HEK293 (cell line): ENCODE measurements at regions not wholly inside any gene's neighbourhood (a gene's known extent, or its start where the extent isn't known, plus 50 kb on each side); places are given as distances from the start of the nearest gene placed in this dataset.

Experiments
- CTCF ChIA-PET: fragments of 350-600 bp; formaldehyde crosslinking; extraction: SDS; loops from one replicate; lab custom pipeline; 2021; ENCODE audit warnings: antibody characterized with exemption; lab: Yijun Ruan, JAX
- POLR2A ChIA-PET: fragments of 300-600 bp; formaldehyde crosslinking; extraction: SDS; loops from one replicate; lab custom pipeline; 2020; ENCODE audit warnings: antibody characterized with exemption, inconsistent platforms; lab: Yijun Ruan, JAX
- H3K27ac ChIP-seq: fragments of 200-500 bp; sonication (Bioruptor generic); 2 replicates; pipeline ENCODE4 v1.5.1; 2014; ENCODE audit warnings: low read depth, low read length, control low read depth, inconsistent platforms; ENCODE audit errors: extremely low read depth
- H3K36me3 ChIP-seq, 2 experiments: fragments of 200-500 bp in 1 of 2; sonication (Bioruptor generic) in 1 of 2; 1 replicate in 1 of 2; 2 replicates in 1 of 2; pipeline ENCODE4 v1.5.1; 2014 to 2017; ENCODE audit warnings: inconsistent platforms in 2 of 2, low read length in 2 of 2; ENCODE audit not compliant: control insufficient read depth in 2 of 2, insufficient read depth in 1 of 2
- H3K4me1 ChIP-seq: fragments of 200-500 bp; sonication (Bioruptor generic); 2 replicates; pipeline ENCODE4 v1.5.1; 2014; ENCODE audit warnings: mild to moderate bottlenecking, low read length, inconsistent platforms; ENCODE audit not compliant: control insufficient read depth, insufficient read depth
- H3K4me3 ChIP-seq: 2 replicates; pipeline ENCODE4 v1.5.1; 2011; ENCODE audit warnings: low read depth, mild to moderate bottlenecking, control low read depth, low read length, moderate library complexity
- H3K9me3 ChIP-seq: fragments of 200-500 bp; sonication (Bioruptor generic); 2 replicates; pipeline ENCODE4 v1.5.1; 2014; ENCODE audit warnings: low read depth, low read length, inconsistent platforms; ENCODE audit not compliant: control insufficient read depth, insufficient read depth
- FEZF1 ChIP-seq: fragments of 450-650 bp; formaldehyde crosslinking; IDR thresholded peaks from 2 replicates; pipeline ENCODE4 v1.5.1; 2016; ENCODE audit warnings: missing biosample characterization, missing genetic modification characterization
- HOXD13 ChIP-seq: sonication (generic); formaldehyde crosslinking; IDR thresholded peaks from 2 replicates; pipeline ENCODE4 v1.8.0; 2022; ENCODE audit warnings: missing genetic modification reagents, borderline replicate concordance
- KLF8 ChIP-seq: fragments of 450-650 bp; formaldehyde crosslinking; IDR thresholded peaks from 2 replicates; pipeline ENCODE4 v1.5.1; 2016; ENCODE audit warnings: missing biosample characterization, missing genetic modification characterization
- MEIS1 ChIP-seq: sonication (generic); formaldehyde crosslinking; IDR thresholded peaks from 2 replicates; pipeline ENCODE4 v1.8.1; 2022; ENCODE audit warnings: missing genetic modification reagents, mild to moderate bottlenecking, borderline replicate concordance
- OSR2 ChIP-seq: fragments of 450-650 bp; formaldehyde crosslinking; IDR thresholded peaks from 2 replicates; pipeline ENCODE4 v1.5.1; 2016; ENCODE audit warnings: missing biosample characterization, missing genetic modification characterization
- OVOL3 ChIP-seq: fragments of 450-650 bp; formaldehyde crosslinking; IDR thresholded peaks from 2 replicates; pipeline ENCODE4 v1.5.1; 2016; ENCODE audit warnings: missing biosample characterization, missing genetic modification characterization
- SCRT2 ChIP-seq: fragments of 450-650 bp; formaldehyde crosslinking; IDR thresholded peaks from 2 replicates; pipeline ENCODE4 v1.5.1; 2016; ENCODE audit warnings: missing biosample characterization, missing genetic modification characterization
- SP7 ChIP-seq: fragments of 450-650 bp; formaldehyde crosslinking; IDR thresholded peaks from 2 replicates; pipeline ENCODE4 v1.5.1; 2016; ENCODE audit warnings: missing biosample characterization, missing genetic modification characterization
- TCF7L2 ChIP-seq: IDR thresholded peaks from 2 replicates; pipeline ENCODE4 v1.6.1; 2011; ENCODE audit warnings: low read depth, mild to moderate bottlenecking, inconsistent platforms, low read length, moderate library complexity, borderline replicate concordance
- TRIM28 ChIP-seq: IDR thresholded peaks from 2 replicates; pipeline ENCODE4 v1.6.1; 2011; ENCODE audit warnings: low read length, control low read depth, borderline replicate concordance
- WT1 ChIP-seq: fragments of 450-650 bp; formaldehyde crosslinking; IDR thresholded peaks from 2 replicates; pipeline ENCODE4 v1.5.1; 2016; ENCODE audit warnings: missing biosample characterization, missing genetic modification characterization
- ZBTB17 ChIP-seq: fragments of 450-650 bp; formaldehyde crosslinking; IDR thresholded peaks from 2 replicates; pipeline ENCODE4 v1.5.1; 2016; ENCODE audit warnings: missing biosample characterization, missing genetic modification characterization
- ZFP41 ChIP-seq: fragments of 450-650 bp; formaldehyde crosslinking; IDR thresholded peaks from 2 replicates; pipeline ENCODE4 v1.5.1; 2016; ENCODE audit warnings: missing biosample characterization, missing genetic modification characterization, borderline replicate concordance
- ZNF184 ChIP-seq: fragments of 450-650 bp; IDR thresholded peaks from 2 replicates; pipeline ENCODE4 v1.5.1; 2018; ENCODE audit warnings: missing biosample characterization, mild to moderate bottlenecking, missing genetic modification characterization
- ZNF248 ChIP-seq: fragments of 450-650 bp; formaldehyde crosslinking; IDR thresholded peaks from 2 replicates; pipeline ENCODE4 v1.5.1; 2017; ENCODE audit warnings: missing biosample characterization, missing genetic modification characterization
- ZNF266 ChIP-seq: fragments of 450-650 bp; formaldehyde crosslinking; IDR thresholded peaks from 2 replicates; pipeline ENCODE4 v1.5.1; 2016; ENCODE audit warnings: missing biosample characterization, missing genetic modification characterization, low read depth
- ZNF514 ChIP-seq: fragments of 450-650 bp; formaldehyde crosslinking; IDR thresholded peaks from 2 replicates; pipeline ENCODE4 v1.5.1; 2016; ENCODE audit warnings: missing biosample characterization, missing genetic modification characterization
- ZNF561 ChIP-seq: fragments of 450-650 bp; IDR thresholded peaks from 2 replicates; pipeline ENCODE4 v1.5.1; 2018; ENCODE audit warnings: missing biosample characterization, missing genetic modification characterization, borderline replicate concordance
- ZNF623 ChIP-seq: fragments of 450-650 bp; formaldehyde crosslinking; IDR thresholded peaks from 2 replicates; pipeline ENCODE4 v1.5.1; 2016; ENCODE audit warnings: missing biosample characterization, missing genetic modification characterization
- ZNF629 ChIP-seq: fragments of 450-650 bp; formaldehyde crosslinking; IDR thresholded peaks from 2 replicates; pipeline ENCODE4 v1.5.1; 2017; ENCODE audit warnings: missing biosample characterization, missing genetic modification characterization
- ZNF843 ChIP-seq: fragments of 450-650 bp; formaldehyde crosslinking; IDR thresholded peaks from 2 replicates; pipeline ENCODE4 v1.5.1; 2016; ENCODE audit warnings: missing biosample characterization, missing genetic modification characterization
- TF ChIP-seq, protein P1 (sequence below): fragments of 450-650 bp; formaldehyde crosslinking; IDR thresholded peaks from 2 replicates; pipeline ENCODE4 v1.5.1; 2016; ENCODE audit warnings: missing biosample characterization, missing genetic modification characterization
- TF ChIP-seq, protein P2 (sequence below): fragments of 450-650 bp; formaldehyde crosslinking; IDR thresholded peaks from 2 replicates; pipeline ENCODE4 v1.5.1; 2016; ENCODE audit warnings: missing biosample characterization, missing genetic modification characterization
- TF ChIP-seq, protein P3 (sequence below): fragments of 450-650 bp; formaldehyde crosslinking; IDR thresholded peaks from 2 replicates; pipeline ENCODE4 v1.5.1; 2016; ENCODE audit warnings: missing biosample characterization, missing genetic modification characterization, borderline replicate concordance
- TF ChIP-seq, protein P4 (sequence below): fragments of 450-650 bp; formaldehyde crosslinking; IDR thresholded peaks from 2 replicates; pipeline ENCODE4 v1.5.1; 2017; ENCODE audit warnings: missing biosample characterization, missing genetic modification characterization

DNA sequence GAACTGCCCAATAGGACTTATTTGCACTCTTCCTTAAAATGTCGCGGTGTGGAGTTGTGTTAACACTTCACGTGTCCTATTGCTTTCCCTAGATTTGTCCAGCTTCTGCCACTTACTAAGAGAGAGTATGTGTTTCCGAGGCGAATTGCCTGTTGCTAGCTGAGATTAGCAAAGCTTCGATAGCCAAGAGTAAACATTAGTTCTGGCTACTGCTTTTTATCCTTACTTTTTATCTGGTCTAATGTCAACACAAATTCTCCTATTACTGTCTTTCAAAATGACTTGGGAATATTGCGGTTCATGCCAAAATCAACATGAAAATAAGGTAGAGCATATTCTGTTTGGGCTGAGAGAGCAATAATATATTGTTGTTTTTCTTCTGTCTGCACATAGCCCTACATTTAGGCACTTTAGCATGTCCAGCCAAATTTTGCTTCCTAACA lies 90.4 kb upstream of the VEGFC start:
- Histone ChIP-seq H3K4me3 (no peak overlapping the region; the same call in none of the 2 replicates), H3K36me3 (no peaks in the 10 kb centered on the region), H3K4me1 (no peaks in the 10 kb centered on the region; the same call in 1 of the 2 replicates), H3K27ac (peak overlapping the region; percentile 85), H3K9me3 (no peaks in the 10 kb centered on the region)
- ChIA-PET POLR2A (interaction anchor here (0.7 to 2.8 kb wide), 3 partner anchors 50 to 558 kb away, joined by 3 to 10 read pairs (median 3); partner anchors contain the start of gene VEGFC), CTCF (interaction anchor here (0.9 kb wide), 1 partner anchor 89 kb away, joined by 3 read pairs; no protein-coding TSS in a partner anchor)
- TF ChIP-seq WT1 (tag by site-specific recombination) = peak; percentile 72
- no peak for TF ChIP-seq ZNF514
- TF ChIP-seq, protein P1, sequence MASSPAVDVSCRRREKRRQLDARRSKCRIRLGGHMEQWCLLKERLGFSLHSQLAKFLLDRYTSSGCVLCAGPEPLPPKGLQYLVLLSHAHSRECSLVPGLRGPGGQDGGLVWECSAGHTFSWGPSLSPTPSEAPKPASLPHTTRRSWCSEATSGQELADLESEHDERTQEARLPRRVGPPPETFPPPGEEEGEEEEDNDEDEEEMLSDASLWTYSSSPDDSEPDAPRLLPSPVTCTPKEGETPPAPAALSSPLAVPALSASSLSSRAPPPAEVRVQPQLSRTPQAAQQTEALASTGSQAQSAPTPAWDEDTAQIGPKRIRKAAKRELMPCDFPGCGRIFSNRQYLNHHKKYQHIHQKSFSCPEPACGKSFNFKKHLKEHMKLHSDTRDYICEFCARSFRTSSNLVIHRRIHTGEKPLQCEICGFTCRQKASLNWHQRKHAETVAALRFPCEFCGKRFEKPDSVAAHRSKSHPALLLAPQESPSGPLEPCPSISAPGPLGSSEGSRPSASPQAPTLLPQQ = no peak
- TF ChIP-seq ZNF184 = no peak
- peak; percentile 41; the same call in 1 of the 2 replicates for TF ChIP-seq ZBTB17 (tag by site-specific recombination)
- TF ChIP-seq FEZF1 (tag by site-specific recombination) = peak; percentile 38; the same call in 1 of the 2 replicates
- no peak for TF ChIP-seq ZNF266 (tag by site-specific recombination)
- 0 out of 2 replicates have a peak, but pooled peaks have one; percentile 10 for TF ChIP-seq ZNF561
- peak; percentile 69 for TF ChIP-seq SCRT2 (tag by site-specific recombination)
- TF ChIP-seq TRIM28 = peak; percentile 32; the same call in 1 of the 2 replicates
- TF ChIP-seq OSR2 (tag by site-specific recombination) = peak; percentile 90
- TF ChIP-seq TCF7L2 = peak; percentile 80
- TF ChIP-seq KLF8 (tag by site-specific recombination) = peak; percentile 23; the same call in 1 of the 2 replicates

DNA sequence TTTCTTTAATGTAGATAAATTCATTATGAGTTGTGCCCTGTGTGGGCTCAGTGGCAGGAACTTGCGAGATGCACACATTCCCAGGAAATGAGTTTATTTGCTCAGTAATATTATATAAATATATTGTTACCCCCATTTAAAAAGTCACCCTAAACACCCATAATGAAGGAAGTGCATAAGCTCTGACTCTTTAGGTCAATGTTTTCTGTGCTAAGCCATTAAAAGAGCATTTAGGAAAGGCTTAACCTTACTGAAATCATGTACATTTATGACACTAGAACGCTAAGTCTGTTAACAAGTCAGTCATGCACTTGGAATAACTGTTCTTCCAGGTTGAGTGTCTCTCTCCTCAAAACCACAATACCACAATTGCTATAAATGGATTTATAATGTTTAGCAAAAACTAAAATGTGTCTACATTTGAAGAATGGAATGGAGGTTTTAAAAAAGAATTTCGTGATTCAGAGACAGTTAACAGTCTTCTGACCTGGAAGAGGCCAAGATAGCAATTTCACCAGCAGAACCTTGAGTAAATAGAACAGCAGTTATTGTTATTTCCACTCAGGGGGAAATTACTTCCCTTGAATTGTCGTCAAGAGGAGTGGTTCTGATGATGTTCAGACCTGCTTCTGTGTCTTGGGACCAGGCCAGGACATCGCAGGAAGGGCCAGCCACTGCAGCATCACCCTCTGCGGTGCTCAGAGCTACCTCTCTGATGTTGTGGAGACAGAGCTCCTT lies 91.1 kb upstream of the VEGFC start:
- Histone ChIP-seq H3K4me3 (no peak overlapping the region; the same call in 1 of the 2 replicates), H3K36me3 (no peaks in the 10 kb centered on the region), H3K4me1 (no peaks in the 10 kb centered on the region; the same call in 1 of the 2 replicates), H3K27ac (peak overlapping the region; percentile 85), H3K9me3 (no peaks in the 10 kb centered on the region)
- CTCF ChIA-PET = interaction anchor here (0.5 kb wide), 1 partner anchor 507 kb away, joined by 4 read pairs; no protein-coding TSS in a partner anchor
- POLR2A ChIA-PET = interaction anchor here (0.9 to 2.8 kb wide), 2 partner anchors 92 to 164 kb away, joined by 3 to 10 read pairs; partner anchors contain the start of gene VEGFC
- peak; percentile 44; the same call in 1 of the 2 replicates for TF ChIP-seq HOXD13 (CRISPR knock-in tag)
- no peak for TF ChIP-seq ZNF248 (tag by site-specific recombination)
- peak; percentile 60 for TF ChIP-seq ZNF629 (tag by site-specific recombination)
- TF ChIP-seq WT1 (tag by site-specific recombination) = peak; percentile 98
- TF ChIP-seq OSR2 (tag by site-specific recombination) = peak; percentile 81
- TF ChIP-seq, protein P2, sequence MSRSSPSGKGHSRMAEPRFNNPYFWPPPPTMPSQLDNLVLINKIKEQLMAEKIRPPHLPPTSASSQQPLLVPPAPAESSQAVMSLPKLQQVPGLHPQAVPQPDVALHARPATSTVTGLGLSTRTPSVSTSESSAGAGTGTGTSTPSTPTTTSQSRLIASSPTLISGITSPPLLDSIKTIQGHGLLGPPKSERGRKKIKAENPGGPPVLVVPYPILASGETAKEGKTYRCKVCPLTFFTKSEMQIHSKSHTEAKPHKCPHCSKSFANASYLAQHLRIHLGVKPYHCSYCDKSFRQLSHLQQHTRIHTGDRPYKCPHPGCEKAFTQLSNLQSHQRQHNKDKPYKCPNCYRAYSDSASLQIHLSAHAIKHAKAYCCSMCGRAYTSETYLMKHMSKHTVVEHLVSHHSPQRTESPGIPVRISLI = peak; percentile 84
- TF ChIP-seq ZNF623 (tag by site-specific recombination) = no peak
- peak; percentile 12; the same call in 1 of the 2 replicates for TF ChIP-seq SCRT2 (tag by site-specific recombination)
- peak; percentile 27; the same call in 1 of the 2 replicates for TF ChIP-seq SP7 (tag by site-specific recombination)
- peak; percentile 61; the same call in 1 of the 2 replicates for TF ChIP-seq ZNF561
- no peak for TF ChIP-seq ZFP41 (tag by site-specific recombination)
- peak; percentile 79 for TF ChIP-seq OVOL3 (tag by site-specific recombination)
- 0 out of 2 replicates have a peak, but pooled peaks have one; percentile 48 for TF ChIP-seq ZNF843
- TF ChIP-seq, protein P3, sequence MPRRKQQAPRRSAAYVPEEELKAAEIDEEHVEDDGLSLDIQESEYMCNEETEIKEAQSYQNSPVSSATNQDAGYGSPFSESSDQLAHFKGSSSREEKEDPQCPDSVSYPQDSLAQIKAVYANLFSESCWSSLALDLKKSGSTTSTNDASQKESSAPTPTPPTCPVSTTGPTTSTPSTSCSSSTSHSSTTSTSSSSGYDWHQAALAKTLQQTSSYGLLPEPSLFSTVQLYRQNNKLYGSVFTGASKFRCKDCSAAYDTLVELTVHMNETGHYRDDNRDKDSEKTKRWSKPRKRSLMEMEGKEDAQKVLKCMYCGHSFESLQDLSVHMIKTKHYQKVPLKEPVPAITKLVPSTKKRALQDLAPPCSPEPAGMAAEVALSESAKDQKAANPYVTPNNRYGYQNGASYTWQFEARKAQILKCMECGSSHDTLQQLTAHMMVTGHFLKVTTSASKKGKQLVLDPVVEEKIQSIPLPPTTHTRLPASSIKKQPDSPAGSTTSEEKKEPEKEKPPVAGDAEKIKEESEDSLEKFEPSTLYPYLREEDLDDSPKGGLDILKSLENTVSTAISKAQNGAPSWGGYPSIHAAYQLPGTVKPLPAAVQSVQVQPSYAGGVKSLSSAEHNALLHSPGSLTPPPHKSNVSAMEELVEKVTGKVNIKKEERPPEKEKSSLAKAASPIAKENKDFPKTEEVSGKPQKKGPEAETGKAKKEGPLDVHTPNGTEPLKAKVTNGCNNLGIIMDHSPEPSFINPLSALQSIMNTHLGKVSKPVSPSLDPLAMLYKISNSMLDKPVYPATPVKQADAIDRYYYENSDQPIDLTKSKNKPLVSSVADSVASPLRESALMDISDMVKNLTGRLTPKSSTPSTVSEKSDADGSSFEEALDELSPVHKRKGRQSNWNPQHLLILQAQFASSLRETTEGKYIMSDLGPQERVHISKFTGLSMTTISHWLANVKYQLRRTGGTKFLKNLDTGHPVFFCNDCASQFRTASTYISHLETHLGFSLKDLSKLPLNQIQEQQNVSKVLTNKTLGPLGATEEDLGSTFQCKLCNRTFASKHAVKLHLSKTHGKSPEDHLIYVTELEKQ (tag by site-specific recombination) = peak; percentile 42; the same call in 1 of the 2 replicates
- TF ChIP-seq, protein P4, sequence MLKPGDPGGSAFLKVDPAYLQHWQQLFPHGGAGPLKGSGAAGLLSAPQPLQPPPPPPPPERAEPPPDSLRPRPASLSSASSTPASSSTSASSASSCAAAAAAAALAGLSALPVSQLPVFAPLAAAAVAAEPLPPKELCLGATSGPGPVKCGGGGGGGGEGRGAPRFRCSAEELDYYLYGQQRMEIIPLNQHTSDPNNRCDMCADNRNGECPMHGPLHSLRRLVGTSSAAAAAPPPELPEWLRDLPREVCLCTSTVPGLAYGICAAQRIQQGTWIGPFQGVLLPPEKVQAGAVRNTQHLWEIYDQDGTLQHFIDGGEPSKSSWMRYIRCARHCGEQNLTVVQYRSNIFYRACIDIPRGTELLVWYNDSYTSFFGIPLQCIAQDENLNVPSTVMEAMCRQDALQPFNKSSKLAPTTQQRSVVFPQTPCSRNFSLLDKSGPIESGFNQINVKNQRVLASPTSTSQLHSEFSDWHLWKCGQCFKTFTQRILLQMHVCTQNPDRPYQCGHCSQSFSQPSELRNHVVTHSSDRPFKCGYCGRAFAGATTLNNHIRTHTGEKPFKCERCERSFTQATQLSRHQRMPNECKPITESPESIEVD = 0 out of 2 replicates have a peak, but pooled peaks have one; percentile 26
- TF ChIP-seq MEIS1 (CRISPR knock-in tag) = 0 out of 2 replicates have a peak, but pooled peaks have one; percentile 45
